ENCODE measurements at regions not wholly inside any gene's neighbourhood (a gene's known extent, or its start where the extent isn't known, plus 50 kb on each side); places are given as distances from the start of the nearest gene placed in this dataset.
A peak's percentile ranks its signal among the peaks of the same experiment; 100 is the strongest.
"Not testable (repeated sequence)": the region's sequence is repeated elsewhere in the genome, so short reads cannot be mapped to it uniquely, and the experiment has no call there.

- no peak for TF ChIP-seq CBX5 (IDR thresholded peaks at IDR 0.05; ENCODE audit: low read depth)
- TF ChIP-seq, protein P1, sequence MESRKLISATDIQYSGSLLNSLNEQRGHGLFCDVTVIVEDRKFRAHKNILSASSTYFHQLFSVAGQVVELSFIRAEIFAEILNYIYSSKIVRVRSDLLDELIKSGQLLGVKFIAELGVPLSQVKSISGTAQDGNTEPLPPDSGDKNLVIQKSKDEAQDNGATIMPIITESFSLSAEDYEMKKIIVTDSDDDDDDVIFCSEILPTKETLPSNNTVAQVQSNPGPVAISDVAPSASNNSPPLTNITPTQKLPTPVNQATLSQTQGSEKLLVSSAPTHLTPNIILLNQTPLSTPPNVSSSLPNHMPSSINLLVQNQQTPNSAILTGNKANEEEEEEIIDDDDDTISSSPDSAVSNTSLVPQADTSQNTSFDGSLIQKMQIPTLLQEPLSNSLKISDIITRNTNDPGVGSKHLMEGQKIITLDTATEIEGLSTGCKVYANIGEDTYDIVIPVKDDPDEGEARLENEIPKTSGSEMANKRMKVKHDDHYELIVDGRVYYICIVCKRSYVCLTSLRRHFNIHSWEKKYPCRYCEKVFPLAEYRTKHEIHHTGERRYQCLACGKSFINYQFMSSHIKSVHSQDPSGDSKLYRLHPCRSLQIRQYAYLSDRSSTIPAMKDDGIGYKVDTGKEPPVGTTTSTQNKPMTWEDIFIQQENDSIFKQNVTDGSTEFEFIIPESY (IDR thresholded peaks at IDR 0.05): no peak
- TF ChIP-seq IKZF1 (conservative IDR thresholded peaks at IDR 0.05): no peak
- no peak for TF ChIP-seq KAT2A (conservative IDR thresholded peaks at IDR 0.05; ENCODE audit: control insufficient read depth, low read depth, low read length)
- TF ChIP-seq ZNF217 (IDR thresholded peaks at IDR 0.05): no peak
- TF ChIP-seq SIN3A (IDR thresholded peaks at IDR 0.05; ENCODE audit: low read depth, low read length): no peak
Measured at GRCh38 chr3:152688313-152688712, 146.6 kb upstream of the P2RY1 start (continued).

DNA sequence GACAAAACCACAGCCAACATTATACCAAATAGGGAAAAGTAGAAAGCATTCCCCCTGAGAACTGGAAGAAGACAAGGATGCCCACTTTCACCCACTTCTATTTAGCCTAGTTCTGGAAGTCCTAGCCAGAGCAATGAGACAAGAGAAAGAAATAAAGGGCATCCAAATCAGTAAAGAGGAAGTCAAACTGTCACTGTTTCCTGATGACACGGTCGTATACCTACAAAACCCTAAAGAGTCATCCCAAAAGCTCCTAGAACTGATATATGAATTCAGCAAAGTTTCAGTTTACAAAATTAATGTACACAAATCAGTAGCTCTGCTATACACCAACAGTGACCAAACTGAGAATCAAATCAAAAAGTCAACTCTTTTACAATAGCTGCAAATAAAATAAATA, 142.6 kb upstream of the P2RY1 start:
- ATAC-seq; H3K9ac ChIP-seq (ENCODE audit: control insufficient read depth, insufficient read depth, low read length); RAD21 ChIA-PET (ENCODE audit: unreplicated experiment); POLR2A ChIA-PET; H3K4me2 ChIP-seq (ENCODE audit: control insufficient read depth, insufficient read depth); FAIRE-seq; H3K27ac ChIP-seq (ENCODE audit: control insufficient read depth, insufficient read depth); H4K20me1 ChIP-seq (ENCODE audit: control insufficient read depth, insufficient read depth); H3K36me3 ChIP-seq (ENCODE audit: control insufficient read depth in 2 of 2, insufficient read depth in 2 of 2, low read length in 1 of 2); SMC1A ChIA-PET (ENCODE audit: uncharacterized antibody, unreplicated experiment); BruUV-seq (replicated peaks); H3K79me2 ChIP-seq (ENCODE audit: control insufficient read depth, insufficient read depth, low read length); H2AFZ ChIP-seq (ENCODE audit: control insufficient read depth, low read depth, low read length); H3K4me1 ChIP-seq (ENCODE audit: control insufficient read depth, insufficient read depth, low read length); H3K27me3 ChIP-seq (replicated peaks in 1 of 2; ENCODE audit: control insufficient read depth in 2 of 2, insufficient read depth in 2 of 2, low read length in 1 of 2); H3K9me3 ChIP-seq (replicated peaks; ENCODE audit: control insufficient read depth, insufficient read depth, low read length); CTCF ChIA-PET; DNase-seq (ENCODE audit: low read depth, low spot score); H3K4me3 ChIP-seq; in situ Hi-C loops (cut with MboI): not testable (repeated sequence)
- WGBS (ENCODE audit: insufficient coverage, insufficient replicate concordance, low lambda C conversion rate, missing lambda C conversion rate): 3% methylated on average over 2 of the region's 2 CpGs
- TF ChIP-seq ETV6 (conservative IDR thresholded peaks at IDR 0.05 in 1 of 2, IDR thresholded peaks at IDR 0.05 in 1 of 2; ENCODE audit: borderline replicate concordance in 1 of 2, low read depth in 1 of 2) (peak in 1 of 2 experiments; percentile 24; a peak in 1 of 4 replicates), JUNB (IDR thresholded peaks at IDR 0.05) (peak; percentile 38; the same call in 1 of the 2 replicates), SPI1 (IDR thresholded peaks at IDR 0.05; ENCODE audit: borderline replicate concordance, insufficient read depth, low read depth, low read length) (peak; percentile 54; the same call in 1 of the 2 replicates)
- intact Hi-C loops (cut with micrococcal nuclease; ENCODE audit: unreplicated experiment): loop anchor here (10.0 kb wide), 1 partner anchor 272 kb away; no protein-coding TSS in a partner anchor
